ENCODE measurements at regions not wholly inside any gene's neighbourhood (a gene's known extent, or its start where the extent isn't known, plus 50 kb on each side); places are given as distances from the start of the nearest gene placed in this dataset.

GRCh38 chr10:124262234-124262865, 156.4 kb downstream of the OAT start:
- WGBS (ENCODE audit: insufficient coverage, insufficient replicate concordance, low lambda C conversion rate, missing lambda C conversion rate): 39% methylated on average over 11 of the region's 11 CpGs
- Histone ChIP-seq H2AFZ (ENCODE audit: control insufficient read depth, low read depth, low read length) (no peak overlapping the region), H3K4me2 (ENCODE audit: control insufficient read depth, insufficient read depth) (no peak overlapping the region), H4K20me1 (ENCODE audit: control insufficient read depth, insufficient read depth) (no peaks in the 10 kb centered on the region), H3K4me1 (ENCODE audit: control insufficient read depth, insufficient read depth, low read length) (no peaks in the 10 kb centered on the region), H3K36me3 (ENCODE audit: control insufficient read depth in 2 of 2, insufficient read depth in 2 of 2, low read length in 1 of 2) (no peaks in the 10 kb centered on the region), H3K4me3 (no peak overlapping the region), H3K27ac (ENCODE audit: control insufficient read depth, insufficient read depth) (no peak overlapping the region), H3K79me2 (ENCODE audit: control insufficient read depth, insufficient read depth, low read length) (no peaks in the 10 kb centered on the region), H3K27me3 (replicated peaks in 1 of 2; ENCODE audit: control insufficient read depth in 2 of 2, insufficient read depth in 2 of 2, low read length in 1 of 2) (no peaks in the 10 kb centered on the region), H3K9me3 (replicated peaks; ENCODE audit: control insufficient read depth, insufficient read depth, low read length) (peaks cover 8% of the 10 kb centered on the region; the same call in 2 of the 3 replicates), H3K9ac (ENCODE audit: control insufficient read depth, insufficient read depth, low read length) (no peak overlapping the region)
- in situ Hi-C loops (cut with MboI): no loop called here
- ChIA-PET CTCF (interaction anchor here (1.5 kb wide), 1 partner anchor 266 kb away, joined by 7 read pairs; no protein-coding TSS in a partner anchor), POLR2A (no interaction called here), SMC1A (ENCODE audit: uncharacterized antibody, unreplicated experiment) (interaction anchor here (1.2 kb wide), 1 partner anchor 14 kb away, joined by 4 read pairs; no protein-coding TSS in a partner anchor), RAD21 (ENCODE audit: unreplicated experiment) (interaction anchor here (1.4 kb wide), 1 partner anchor 127 kb away, joined by 3 read pairs; no protein-coding TSS in a partner anchor)
- intact Hi-C loops (cut with micrococcal nuclease; ENCODE audit: unreplicated experiment): no loop called here
- no peak for ATAC-seq
- no TSS peak for BruUV-seq (replicated peaks)
- no peak for DNase-seq (ENCODE audit: low read depth, low spot score)
- TF ChIP-seq GABPA (IDR thresholded peaks at IDR 0.05; ENCODE audit: low read depth): no peak
- TF ChIP-seq CTCF (IDR thresholded peaks at IDR 0.05 in 2 of 3, conservative IDR thresholded peaks at IDR 0.05 in 1 of 3; ENCODE audit: control insufficient read depth in 2 of 3, extremely low read depth in 1 of 3, insufficient read depth in 1 of 3, low read depth in 3 of 3, low read length in 3 of 3): peak in 1 of 3 experiments; percentile 14; a peak in 1 of 6 replicates
- no peak for FAIRE-seq

All from GM12878 (cell line).